HEK293 (cell line): ENCODE measurements at regions not wholly inside any gene's neighbourhood (a gene's known extent, or its start where the extent isn't known, plus 50 kb on each side); places are given as distances from the start of the nearest gene placed in this dataset.

Experiments
- CTCF ChIA-PET: fragments of 350-600 bp; formaldehyde crosslinking; extraction: SDS; loops from one replicate; lab custom pipeline; 2021; ENCODE audit warnings: antibody characterized with exemption; lab: Yijun Ruan, JAX
- POLR2A ChIA-PET: fragments of 300-600 bp; formaldehyde crosslinking; extraction: SDS; loops from one replicate; lab custom pipeline; 2020; ENCODE audit warnings: antibody characterized with exemption, inconsistent platforms; lab: Yijun Ruan, JAX
- H3K27ac ChIP-seq: fragments of 200-500 bp; sonication (Bioruptor generic); 2 replicates; pipeline ENCODE4 v1.5.1; 2014; ENCODE audit warnings: low read depth, low read length, control low read depth, inconsistent platforms; ENCODE audit errors: extremely low read depth
- H3K36me3 ChIP-seq, 2 experiments: fragments of 200-500 bp in 1 of 2; sonication (Bioruptor generic) in 1 of 2; 1 replicate in 1 of 2; 2 replicates in 1 of 2; pipeline ENCODE4 v1.5.1; 2014 to 2017; ENCODE audit warnings: inconsistent platforms in 2 of 2, low read length in 2 of 2; ENCODE audit not compliant: control insufficient read depth in 2 of 2, insufficient read depth in 1 of 2
- H3K4me1 ChIP-seq: fragments of 200-500 bp; sonication (Bioruptor generic); 2 replicates; pipeline ENCODE4 v1.5.1; 2014; ENCODE audit warnings: mild to moderate bottlenecking, low read length, inconsistent platforms; ENCODE audit not compliant: control insufficient read depth, insufficient read depth
- H3K4me3 ChIP-seq: 2 replicates; pipeline ENCODE4 v1.5.1; 2011; ENCODE audit warnings: low read depth, mild to moderate bottlenecking, control low read depth, low read length, moderate library complexity
- H3K9me3 ChIP-seq: fragments of 200-500 bp; sonication (Bioruptor generic); 2 replicates; pipeline ENCODE4 v1.5.1; 2014; ENCODE audit warnings: low read depth, low read length, inconsistent platforms; ENCODE audit not compliant: control insufficient read depth, insufficient read depth
- EGR2 ChIP-seq: fragments of 450-650 bp; formaldehyde crosslinking; IDR thresholded peaks from 2 replicates; pipeline ENCODE4 v1.5.1; 2016; ENCODE audit warnings: low read depth, missing biosample characterization, missing genetic modification characterization
- GFI1B ChIP-seq: fragments of 450-650 bp; formaldehyde crosslinking; IDR thresholded peaks from 2 replicates; pipeline ENCODE4 v1.5.1; 2016; ENCODE audit warnings: missing biosample characterization, missing genetic modification characterization
- KLF8 ChIP-seq: fragments of 450-650 bp; formaldehyde crosslinking; IDR thresholded peaks from 2 replicates; pipeline ENCODE4 v1.5.1; 2016; ENCODE audit warnings: missing biosample characterization, missing genetic modification characterization
- MYNN ChIP-seq: fragments of 450-650 bp; formaldehyde crosslinking; IDR thresholded peaks from 2 replicates; pipeline ENCODE4 v1.5.1; 2016; ENCODE audit warnings: missing biosample characterization, missing genetic modification characterization, borderline replicate concordance
- PRDM4 ChIP-seq: fragments of 450-650 bp; formaldehyde crosslinking; IDR thresholded peaks from 2 replicates; pipeline ENCODE4 v1.5.1; 2017; ENCODE audit warnings: missing biosample characterization, missing genetic modification characterization
- ZBTB21 ChIP-seq: fragments of 450-650 bp; formaldehyde crosslinking; IDR thresholded peaks from 2 replicates; pipeline ENCODE4 v1.5.1; 2017; ENCODE audit warnings: missing biosample characterization, missing genetic modification characterization
- ZFP69B ChIP-seq: fragments of 450-650 bp; formaldehyde crosslinking; IDR thresholded peaks from 2 replicates; pipeline ENCODE4 v1.5.1; 2016; ENCODE audit warnings: missing biosample characterization, missing genetic modification characterization
- ZNF112 ChIP-seq: fragments of 450-650 bp; formaldehyde crosslinking; IDR thresholded peaks from 2 replicates; pipeline ENCODE4 v1.5.0; 2017; ENCODE audit warnings: missing biosample characterization, missing genetic modification characterization
- ZNF132 ChIP-seq: fragments of 450-650 bp; formaldehyde crosslinking; IDR thresholded peaks from 2 replicates; pipeline ENCODE4 v1.5.1; 2017; ENCODE audit warnings: missing biosample characterization, missing genetic modification characterization, borderline replicate concordance
- ZNF221 ChIP-seq: fragments of 450-650 bp; formaldehyde crosslinking; IDR thresholded peaks from 2 replicates; pipeline ENCODE4 v1.5.1; 2017; ENCODE audit warnings: missing biosample characterization, missing genetic modification characterization, borderline replicate concordance
- ZNF341 ChIP-seq: fragments of 450-650 bp; formaldehyde crosslinking; IDR thresholded peaks from 2 replicates; pipeline ENCODE4; 2016; ENCODE audit warnings: low read depth, missing biosample characterization, missing genetic modification characterization
- ZNF473 ChIP-seq: fragments of 450-650 bp; formaldehyde crosslinking; IDR thresholded peaks from 2 replicates; pipeline ENCODE4 v1.5.1; 2017; ENCODE audit warnings: missing biosample characterization, missing genetic modification characterization
- ZNF555 ChIP-seq: fragments of 450-650 bp; formaldehyde crosslinking; conservative IDR thresholded peaks from 2 replicates; pipeline ENCODE4 v1.5.1; 2017; ENCODE audit warnings: missing biosample characterization, mild to moderate bottlenecking, missing genetic modification characterization, inconsistent platforms
- ZNF621 ChIP-seq: fragments of 450-650 bp; formaldehyde crosslinking; IDR thresholded peaks from 2 replicates; pipeline ENCODE4 v1.5.1; 2017; ENCODE audit warnings: missing biosample characterization, missing genetic modification characterization
- ZNF704 ChIP-seq: fragments of 450-650 bp; formaldehyde crosslinking; IDR thresholded peaks from 2 replicates; pipeline ENCODE4 v1.5.1; 2016; ENCODE audit warnings: missing biosample characterization, missing genetic modification characterization
- ZNF791 ChIP-seq: fragments of 450-650 bp; formaldehyde crosslinking; IDR thresholded peaks from 2 replicates; pipeline ENCODE4 v1.5.1; 2016; ENCODE audit warnings: missing biosample characterization, missing genetic modification characterization
- ZNF830 ChIP-seq: fragments of 450-650 bp; IDR thresholded peaks from 2 replicates; pipeline ENCODE4 v1.5.0; 2018; ENCODE audit warnings: missing biosample characterization, missing genetic modification characterization, low read depth, mild to moderate bottlenecking, moderate library complexity
- ZNF843 ChIP-seq: fragments of 450-650 bp; formaldehyde crosslinking; IDR thresholded peaks from 2 replicates; pipeline ENCODE4 v1.5.1; 2016; ENCODE audit warnings: missing biosample characterization, missing genetic modification characterization

- TF ChIP-seq PRDM4 (tag by site-specific recombination) (no peak), ZNF830 (tag by site-specific recombination) (no peak), EGR2 (tag by site-specific recombination) (no peak), ZNF112 (tag by site-specific recombination) (no peak), ZNF341 (tag by site-specific recombination) (no peak), ZNF843 (tag by site-specific recombination) (no peak), ZNF221 (tag by site-specific recombination) (no peak), GFI1B (no peak), ZNF621 (tag by site-specific recombination) (no peak), ZNF704 (tag by site-specific recombination) (no peak), KLF8 (tag by site-specific recombination) (no peak), ZFP69B (tag by site-specific recombination) (no peak)
Measured at GRCh38 chr6:141470810-141471209, 661.9 kb upstream of the GJE1 start (continued).

- ChIA-PET POLR2A (no interaction called here), CTCF (no interaction called here)
- Histone ChIP-seq H3K4me3 (no peak overlapping the region), H3K4me1 (no peaks in the 10 kb centered on the region), H3K9me3 (no peaks in the 10 kb centered on the region), H3K27ac (no peak overlapping the region), H3K36me3 (no peaks in the 10 kb centered on the region)
- TF ChIP-seq ZNF791 (tag by site-specific recombination), result no peak
Measured at GRCh38 chr6:141467881-141468280, 664.8 kb upstream of the GJE1 start.

- H3K27ac ChIP-seq, result no peak overlapping the region
- ChIA-PET CTCF (interaction anchor here (0.7 kb wide), 1 partner anchor 550 kb away, joined by 3 read pairs; no protein-coding TSS in a partner anchor), POLR2A (no interaction called here)
- no peak overlapping the region for H3K4me3 ChIP-seq
- no peaks in the 10 kb centered on the region for H3K36me3 ChIP-seq
- TF ChIP-seq ZBTB21 (tag by site-specific recombination), result no peak
- TF ChIP-seq MYNN (tag by site-specific recombination), result no peak
- no peak for TF ChIP-seq ZNF555 (tag by site-specific recombination)
- H3K9me3 ChIP-seq, result no peaks in the 10 kb centered on the region
- no peaks in the 10 kb centered on the region for H3K4me1 ChIP-seq
Measured at GRCh38 chr6:141467041-141467440, 665.7 kb upstream of the GJE1 start.

- Histone ChIP-seq H3K4me1 (no peaks in the 10 kb centered on the region), H3K4me3 (no peak overlapping the region), H3K9me3 (no peaks in the 10 kb centered on the region), H3K27ac (no peak overlapping the region), H3K36me3 (no peaks in the 10 kb centered on the region)
- TF ChIP-seq ZNF704 (tag by site-specific recombination) (no peak), ZNF132 (tag by site-specific recombination) (no peak), ZNF473 (tag by site-specific recombination) (no peak)
- ChIA-PET CTCF (no interaction called here), POLR2A (no interaction called here)
Measured at GRCh38 chr6:141464896-141465295, 667.8 kb upstream of the GJE1 start.
